ENCODE measurements at regions not wholly inside any gene's neighbourhood (a gene's known extent, or its start where the extent isn't known, plus 50 kb on each side); places are given as distances from the start of the nearest gene placed in this dataset.

GRCh38 chr15:47663101-47663500 is 54.2 kb upstream of the SEMA6D start:
- TF ChIP-seq POLR2A (IDR thresholded peaks at IDR 0.05) (no peak), CTCF (IDR thresholded peaks at IDR 0.05) (no peak)

Data from body of pancreas (tissue), 4 donors.